Stimulated activated CD4-positive, alpha-beta T cell treated with anti-CD3 and anti-CD28 coated beads, Interleukin-4, amount 100 ng/mL, for 24 hours (primary cell): ENCODE measurements at regions not wholly inside any gene's neighbourhood (a gene's known extent, or its start where the extent isn't known, plus 50 kb on each side); places are given as distances from the start of the nearest gene placed in this dataset.

Experiments
- DNase-seq: peaks from one replicate; pipeline ENCODE4 v3.0.0-alpha.2; 2020

DNA sequence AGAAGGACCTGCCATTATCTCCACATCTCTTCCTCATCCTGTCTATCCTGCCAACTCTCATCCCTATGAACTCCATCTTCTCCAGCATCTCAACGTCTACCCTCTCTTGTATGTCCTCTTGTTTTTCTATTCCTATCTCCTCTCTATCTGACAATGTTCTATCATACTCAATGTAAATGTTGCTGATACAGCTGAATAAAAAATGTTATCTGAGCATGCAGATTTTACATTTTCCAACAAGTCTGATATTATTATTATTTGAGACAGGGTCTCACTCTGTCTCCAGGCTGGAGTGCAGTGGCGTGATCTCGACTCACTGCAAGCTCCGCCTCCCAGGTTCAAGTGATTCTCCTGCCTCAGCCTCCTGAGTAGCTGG is 56.0 kb upstream of the RAI14 start:
- DNase-seq: no peak

DNA sequence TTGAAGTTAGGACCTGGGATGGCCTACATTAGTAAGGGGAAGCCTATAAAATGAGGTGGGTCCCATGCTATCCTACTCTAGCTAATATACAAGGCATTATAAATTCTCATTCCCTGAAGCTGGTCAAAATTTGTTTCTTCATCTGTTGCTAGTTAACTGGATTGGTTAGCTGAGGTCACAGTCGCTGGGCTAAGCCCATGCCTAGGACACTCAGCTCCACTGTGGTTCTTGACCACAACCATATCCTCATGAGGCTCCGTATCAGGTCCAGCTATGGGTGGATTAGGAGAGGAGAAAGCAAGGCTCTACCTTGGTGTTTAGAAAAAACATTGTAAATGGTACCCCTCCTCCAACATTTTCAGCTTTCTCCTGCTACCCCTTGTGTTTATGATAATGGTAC is 52.8 kb upstream of the RAI14 start:
- no peak for DNase-seq

DNA sequence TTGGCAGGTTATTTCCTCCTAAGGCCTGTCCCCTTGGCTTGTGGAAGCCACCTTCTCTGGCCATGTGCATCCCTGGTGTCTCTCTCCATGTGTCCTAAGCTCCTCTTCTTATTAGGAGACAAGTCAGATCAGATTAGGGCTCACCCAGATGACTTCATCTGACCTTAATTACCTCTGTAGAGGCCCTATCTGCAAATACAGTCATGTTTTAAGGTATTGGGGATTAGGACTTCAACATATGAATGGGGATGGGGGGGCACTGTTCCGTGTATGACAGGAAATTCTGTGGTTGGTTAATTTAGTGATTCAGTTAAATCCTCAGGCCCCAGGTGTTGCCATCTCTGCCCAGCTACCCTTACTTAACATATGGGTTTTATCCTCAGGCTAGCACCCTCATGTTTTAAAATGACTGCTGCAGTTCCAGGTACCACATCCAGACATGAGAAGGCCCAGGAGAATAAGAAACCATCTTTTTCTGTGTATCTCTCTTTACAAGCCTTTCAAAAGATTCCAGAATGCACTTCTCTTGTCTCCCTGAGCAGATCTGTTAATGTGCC is 51.9 kb upstream of the RAI14 start:
- DNase-seq: no peak

DNA sequence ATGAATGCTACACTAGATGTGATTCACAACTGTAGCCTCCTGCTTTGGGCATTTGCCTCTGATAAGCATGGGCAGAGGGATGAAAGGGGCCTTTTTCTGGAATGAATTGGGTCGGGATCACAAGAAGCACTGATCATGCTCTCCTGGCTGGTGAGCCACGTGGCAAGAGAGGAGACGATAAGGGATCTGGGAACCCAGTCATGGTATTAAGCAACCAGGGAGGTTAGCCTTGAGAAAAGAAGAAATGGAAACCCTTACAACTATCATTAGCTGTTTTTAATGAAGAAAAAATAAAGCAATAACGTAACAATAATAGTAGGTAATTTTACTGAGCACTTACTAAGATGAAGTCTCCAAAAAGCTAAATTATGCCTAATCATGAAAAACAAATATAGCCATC is 50.0 kb upstream of the RAI14 start:
- no peak for DNase-seq
